Endothelial cell (in vitro differentiated cells): ENCODE measurements at regions not wholly inside any gene's neighbourhood (a gene's known extent, or its start where the extent isn't known, plus 50 kb on each side); places are given as distances from the start of the nearest gene placed in this dataset.

Experiments
- DNase-seq: peaks from one replicate; pipeline ENCODE4 v3.0.0; 2021; ENCODE audit warnings: low spot score
- H3K27ac Mint-ChIP-seq: one replicate; pipeline ENCODE4 v1.8.0; 2021; ENCODE audit warnings: mixed read lengths, inconsistent platforms; ENCODE audit not compliant: unreplicated experiment
- H3K27me3 Mint-ChIP-seq: one replicate; pipeline ENCODE4 v1.8.0; 2021; ENCODE audit warnings: mild to moderate bottlenecking, moderate library complexity, mixed read lengths, inconsistent platforms; ENCODE audit not compliant: unreplicated experiment
- H3K36me3 Mint-ChIP-seq: one replicate; pipeline ENCODE4 v1.8.0; 2021; ENCODE audit warnings: mild to moderate bottlenecking, low read depth, mixed read lengths, inconsistent platforms; ENCODE audit not compliant: unreplicated experiment
- H3K4me1 Mint-ChIP-seq: one replicate; pipeline ENCODE4 v1.8.0; 2021; ENCODE audit warnings: mild to moderate bottlenecking, mixed read lengths, inconsistent platforms; ENCODE audit not compliant: unreplicated experiment
- H3K4me3 Mint-ChIP-seq: one replicate; pipeline ENCODE4 v1.8.0; 2021; ENCODE audit warnings: mild to moderate bottlenecking, mixed read lengths, inconsistent platforms; ENCODE audit not compliant: unreplicated experiment
- H3K9me3 Mint-ChIP-seq: one replicate; pipeline ENCODE4 v1.8.0; 2021; ENCODE audit warnings: mixed read lengths, inconsistent platforms; ENCODE audit not compliant: unreplicated experiment
- CTCF ChIP-seq: fragments of 200-600 bp; sonication (generic); IDR thresholded peaks from one replicate; pipeline ENCODE4 v1.5.0; 2021; ENCODE audit warnings: antibody characterized with exemption; ENCODE audit not compliant: unreplicated experiment

DNA sequence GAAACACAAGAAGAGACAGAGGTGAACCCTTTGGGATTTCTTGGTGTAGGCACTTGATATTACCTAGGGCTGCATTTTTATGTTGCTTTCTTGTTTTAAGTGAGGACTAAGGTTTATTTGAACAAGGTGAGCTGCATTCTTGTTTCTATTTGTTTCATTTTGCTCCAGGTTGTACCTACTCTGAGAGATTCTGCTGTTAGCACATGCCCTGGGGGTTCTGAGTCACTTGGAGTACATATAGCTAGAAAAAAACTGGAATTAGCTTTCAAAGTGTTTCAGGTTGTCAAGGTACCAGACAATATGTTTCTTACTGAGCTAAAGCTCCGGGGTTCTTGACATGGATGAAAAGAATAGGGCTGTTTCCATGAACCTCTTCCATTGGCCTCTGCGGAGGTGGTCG lies 299.4 kb downstream of the ICE1 start:
- H3K4me3 Mint-ChIP-seq, result no peak overlapping the region
- H3K27me3 Mint-ChIP-seq, result peaks cover 4% of the 10 kb centered on the region
- no peak for DNase-seq
- H3K36me3 Mint-ChIP-seq, result no peaks in the 10 kb centered on the region
- H3K9me3 Mint-ChIP-seq, result no peaks in the 10 kb centered on the region
- TF ChIP-seq CTCF, result no peak
- H3K27ac Mint-ChIP-seq, result no peak overlapping the region
- H3K4me1 Mint-ChIP-seq, result no peaks in the 10 kb centered on the region

DNA sequence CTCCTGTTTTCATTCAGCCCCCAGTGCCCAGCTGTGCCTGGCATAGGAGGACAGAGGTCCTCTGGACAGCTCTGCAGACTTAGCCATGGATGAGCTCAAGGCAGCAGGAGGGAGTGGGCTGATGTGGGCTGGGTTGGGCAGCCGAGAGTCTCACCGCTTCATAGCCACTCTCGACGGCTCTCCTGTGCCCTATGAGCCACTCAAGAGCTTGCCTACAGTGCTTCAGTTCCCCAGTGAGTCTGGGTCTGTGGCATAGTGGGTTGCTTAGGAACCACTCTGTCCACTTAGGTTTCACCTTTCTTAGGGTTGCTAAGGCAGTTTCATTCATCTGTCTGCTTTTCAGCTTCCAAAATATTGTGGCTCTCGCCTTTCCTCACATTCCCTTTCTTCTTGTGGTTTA lies 296.8 kb downstream of the ICE1 start:
- TF ChIP-seq CTCF, result no peak
- no peak for DNase-seq
- Mint-ChIP-seq H3K27me3 (no peaks in the 10 kb centered on the region), H3K9me3 (no peaks in the 10 kb centered on the region), H3K36me3 (no peaks in the 10 kb centered on the region), H3K4me3 (no peak overlapping the region), H3K27ac (no peak overlapping the region), H3K4me1 (no peaks in the 10 kb centered on the region)

GRCh38 chr5:5716665-5717064 lies 294.2 kb downstream of the ICE1 start:
- no peaks in the 10 kb centered on the region for H3K36me3 Mint-ChIP-seq
- H3K4me3 Mint-ChIP-seq, result no peak overlapping the region
- H3K27me3 Mint-ChIP-seq, result peaks cover 5% of the 10 kb centered on the region
- TF ChIP-seq CTCF, result no peak
- no peak overlapping the region for H3K27ac Mint-ChIP-seq
- no peaks in the 10 kb centered on the region for H3K9me3 Mint-ChIP-seq
- H3K4me1 Mint-ChIP-seq, result no peaks in the 10 kb centered on the region
- no peak for DNase-seq

- no peak overlapping the region for H3K4me3 Mint-ChIP-seq
- H3K4me1 Mint-ChIP-seq, result no peaks in the 10 kb centered on the region
- no peak for DNase-seq
- H3K27me3 Mint-ChIP-seq, result peaks cover 8% of the 10 kb centered on the region
- no peaks in the 10 kb centered on the region for H3K36me3 Mint-ChIP-seq
- H3K27ac Mint-ChIP-seq, result no peak overlapping the region
- no peak for TF ChIP-seq CTCF
- H3K9me3 Mint-ChIP-seq, result no peaks in the 10 kb centered on the region
Observed at GRCh38 chr5:5711592-5711991, 289.1 kb downstream of the ICE1 start.

- no peaks in the 10 kb centered on the region for H3K9me3 Mint-ChIP-seq
- DNase-seq, result no peak
- H3K4me1 Mint-ChIP-seq, result no peaks in the 10 kb centered on the region
- H3K4me3 Mint-ChIP-seq, result no peak overlapping the region
- no peaks in the 10 kb centered on the region for H3K36me3 Mint-ChIP-seq
- peaks cover 8% of the 10 kb centered on the region for H3K27me3 Mint-ChIP-seq
- TF ChIP-seq CTCF, result no peak
- no peak overlapping the region for H3K27ac Mint-ChIP-seq
Observed at GRCh38 chr5:5711112-5711511, 288.6 kb downstream of the ICE1 start.
